ENCODE measurements at regions not wholly inside any gene's neighbourhood (a gene's known extent, or its start where the extent isn't known, plus 50 kb on each side); places are given as distances from the start of the nearest gene placed in this dataset.
"Not testable (repeated sequence)": the region's sequence is repeated elsewhere in the genome, so short reads cannot be mapped to it uniquely, and the experiment has no call there.

DNA sequence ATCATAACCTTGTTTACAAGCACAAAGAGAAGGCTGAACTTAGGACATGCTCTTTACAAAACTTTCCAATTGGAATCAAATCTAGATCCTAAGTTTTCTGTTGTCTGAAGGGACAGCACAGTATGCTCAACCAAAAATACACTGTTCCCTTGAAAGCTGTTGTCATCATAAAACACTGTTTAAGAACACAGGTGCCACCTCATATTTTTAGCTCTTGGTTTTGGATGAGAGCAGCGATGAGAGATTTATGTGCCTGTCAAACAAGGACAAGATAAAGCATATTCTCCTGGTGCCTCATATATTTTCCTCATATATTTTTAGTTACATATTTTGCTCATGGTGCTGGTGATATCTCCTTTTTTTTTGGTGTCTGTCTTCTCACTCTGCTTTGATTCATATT is 788.4 kb downstream of the AACS start:
- Histone ChIP-seq H3K36me3 (ENCODE audit: control insufficient read depth in 2 of 2, insufficient read depth in 2 of 2, low read length in 1 of 2) (no peaks in the 10 kb centered on the region), H3K4me3 (ENCODE audit: low read depth in 1 of 2, low read length in 2 of 2) (no peak overlapping the region), H3K27ac (ENCODE audit: low read depth in 2 of 2, low read length in 1 of 2) (no peak overlapping the region), H3K9me3 (ENCODE audit: control insufficient read depth in 2 of 2, insufficient read depth in 1 of 2, low read depth in 1 of 2, low read length in 1 of 2) (no peaks in the 10 kb centered on the region), H3K27me3 (ENCODE audit: control insufficient read depth in 1 of 2, insufficient read depth in 2 of 2, low read length in 2 of 2) (no peaks in the 10 kb centered on the region), H3K4me1 (ENCODE audit: control insufficient read depth in 2 of 2, insufficient read depth in 2 of 2, low read length in 1 of 2) (no peaks in the 10 kb centered on the region)
- 66 to 73% methylated on average over 1 of the region's 1 CpG for WGBS, 2 donors

DNA sequence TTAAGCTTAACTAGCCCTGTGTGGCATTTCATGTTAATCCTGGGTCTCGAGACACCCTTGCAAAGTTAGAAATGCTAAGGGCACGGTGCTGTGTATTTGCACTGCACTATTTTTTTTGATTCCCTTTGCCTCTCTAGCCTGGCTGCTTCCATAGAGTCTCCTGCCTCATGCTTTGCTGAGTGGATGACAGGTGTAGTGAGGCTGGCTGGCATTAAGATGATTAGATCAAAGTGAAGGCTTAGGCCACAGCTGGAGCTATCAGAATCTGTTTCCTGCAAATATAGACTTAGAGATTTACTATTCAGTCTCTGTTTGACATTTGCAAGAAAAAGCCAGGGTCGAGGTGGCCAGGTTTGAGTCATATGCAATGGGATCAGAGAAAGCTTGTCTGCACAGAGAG is 791.1 kb downstream of the AACS start:
- Histone ChIP-seq H3K4me1 (ENCODE audit: control insufficient read depth in 2 of 2, insufficient read depth in 2 of 2, low read length in 1 of 2) (no peaks in the 10 kb centered on the region), H3K27me3 (ENCODE audit: control insufficient read depth in 1 of 2, insufficient read depth in 2 of 2, low read length in 2 of 2) (no peaks in the 10 kb centered on the region), H3K4me3 (ENCODE audit: low read depth in 1 of 2, low read length in 2 of 2) (no peak overlapping the region), H3K9me3 (ENCODE audit: control insufficient read depth in 2 of 2, insufficient read depth in 1 of 2, low read depth in 1 of 2, low read length in 1 of 2) (no peaks in the 10 kb centered on the region), H3K36me3 (ENCODE audit: control insufficient read depth in 2 of 2, insufficient read depth in 2 of 2, low read length in 1 of 2) (no peaks in the 10 kb centered on the region), H3K27ac (ENCODE audit: low read depth in 2 of 2, low read length in 1 of 2) (no peak overlapping the region)
- WGBS, 2 donors: 46 to 53% methylated on average over 3 of the region's 3 CpGs

- Histone ChIP-seq H3K9me3 (ENCODE audit: control insufficient read depth in 2 of 2, insufficient read depth in 1 of 2, low read depth in 1 of 2, low read length in 1 of 2) (no peaks in the 10 kb centered on the region), H3K4me1 (ENCODE audit: control insufficient read depth in 2 of 2, insufficient read depth in 2 of 2, low read length in 1 of 2) (no peaks in the 10 kb centered on the region)
- WGBS, 2 donors: 65 to 66% methylated on average over 3 of the region's 3 CpGs
Observed at GRCh38 chr12:125856896-125857295, 791.7 kb downstream of the AACS start.

DNA sequence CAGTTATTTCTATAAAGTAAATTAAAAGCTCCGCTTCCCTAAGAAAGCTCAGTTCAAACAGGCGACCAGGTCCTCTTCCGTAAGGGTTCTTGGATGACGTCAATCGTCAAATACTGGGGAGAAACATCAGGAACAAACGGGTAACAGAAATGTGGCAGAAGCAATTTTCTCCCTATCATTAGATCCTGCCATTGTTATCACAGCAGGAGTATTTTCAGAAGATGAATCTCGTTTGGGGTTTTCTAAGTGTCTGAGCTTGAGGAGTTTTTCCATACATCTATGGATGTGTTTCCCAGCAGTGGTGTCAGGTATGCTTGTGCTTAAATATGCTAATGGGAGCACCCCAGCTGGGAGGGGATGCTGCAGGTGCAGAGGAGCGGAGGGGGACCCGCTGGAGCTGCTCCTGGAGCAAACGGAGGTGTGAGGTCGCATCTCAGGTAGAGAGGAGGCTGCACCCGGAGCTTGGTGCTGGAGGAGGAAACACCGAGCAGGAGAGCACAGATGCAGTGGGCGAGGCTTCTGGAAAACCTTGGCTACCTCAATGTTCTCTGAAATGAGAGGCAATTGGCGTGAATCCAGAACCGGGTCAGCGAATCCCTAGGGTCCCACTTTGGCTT is 795.5 kb downstream of the AACS start:
- Histone ChIP-seq H3K4me1 (ENCODE audit: control insufficient read depth in 2 of 2, insufficient read depth in 2 of 2, low read length in 1 of 2) (no peaks in the 10 kb centered on the region), H3K27me3 (ENCODE audit: control insufficient read depth in 1 of 2, insufficient read depth in 2 of 2, low read length in 2 of 2) (no peaks in the 10 kb centered on the region), H3K4me3 (ENCODE audit: low read depth in 1 of 2, low read length in 2 of 2) (no peak overlapping the region), H3K9me3 (ENCODE audit: control insufficient read depth in 2 of 2, insufficient read depth in 1 of 2, low read depth in 1 of 2, low read length in 1 of 2) (peaks cover 0 to 3% of the 10 kb centered on the region in 2 donors), H3K27ac (ENCODE audit: low read depth in 2 of 2, low read length in 1 of 2) (no peak overlapping the region), H3K36me3 (ENCODE audit: control insufficient read depth in 2 of 2, insufficient read depth in 2 of 2, low read length in 1 of 2) (no peaks in the 10 kb centered on the region)
- WGBS, 2 donors: 90 to 93% methylated on average over 16 to 17 of the region's 17 CpGs

More at GRCh38 chr12:125856896-125857295, 791.7 kb downstream of the AACS start:
- H3K27ac ChIP-seq (ENCODE audit: low read depth in 2 of 2, low read length in 1 of 2): no peak overlapping the region
- H3K4me3 ChIP-seq (ENCODE audit: low read depth in 1 of 2, low read length in 2 of 2): no peak overlapping the region
- H3K27me3 ChIP-seq (ENCODE audit: control insufficient read depth in 1 of 2, insufficient read depth in 2 of 2, low read length in 2 of 2): no peaks in the 10 kb centered on the region
- no peaks in the 10 kb centered on the region for H3K36me3 ChIP-seq (ENCODE audit: control insufficient read depth in 2 of 2, insufficient read depth in 2 of 2, low read length in 1 of 2)

GRCh38 chr12:125861299-125862281 is 796.4 kb downstream of the AACS start:
- no peak overlapping the region for H3K27ac ChIP-seq (ENCODE audit: low read depth in 2 of 2, low read length in 1 of 2)
- whole genome bisulfite sequencing, 2 donors: 35 to 43% methylated on average over 65 to 68 of the region's 68 CpGs
- peak overlapping the region in 1 of 2 donors; percentile 5 for H3K4me3 ChIP-seq (ENCODE audit: low read depth in 1 of 2, low read length in 2 of 2)

GRCh38 chr12:125865236-125865635 is 800.0 kb downstream of the AACS start:
- H3K4me1 ChIP-seq (ENCODE audit: control insufficient read depth in 2 of 2, insufficient read depth in 2 of 2, low read length in 1 of 2); H3K27me3 ChIP-seq (ENCODE audit: control insufficient read depth in 1 of 2, insufficient read depth in 2 of 2, low read length in 2 of 2); H3K27ac ChIP-seq (ENCODE audit: low read depth in 2 of 2, low read length in 1 of 2); H3K9me3 ChIP-seq (ENCODE audit: control insufficient read depth in 2 of 2, insufficient read depth in 1 of 2, low read depth in 1 of 2, low read length in 1 of 2); H3K36me3 ChIP-seq (ENCODE audit: control insufficient read depth in 2 of 2, insufficient read depth in 2 of 2, low read length in 1 of 2); H3K4me3 ChIP-seq (ENCODE audit: low read depth in 1 of 2, low read length in 2 of 2): not testable (repeated sequence)
- 82 to 84% methylated on average over 6 of the region's 6 CpGs for WGBS, 2 donors

More at GRCh38 chr12:125861299-125862281, 796.4 kb downstream of the AACS start:
- Histone ChIP-seq H3K27me3 (ENCODE audit: control insufficient read depth in 1 of 2, insufficient read depth in 2 of 2, low read length in 2 of 2) (no peaks in the 10 kb centered on the region), H3K36me3 (ENCODE audit: control insufficient read depth in 2 of 2, insufficient read depth in 2 of 2, low read length in 1 of 2) (no peaks in the 10 kb centered on the region), H3K9me3 (ENCODE audit: control insufficient read depth in 2 of 2, insufficient read depth in 1 of 2, low read depth in 1 of 2, low read length in 1 of 2) (peaks cover 0 to 3% of the 10 kb centered on the region in 2 donors), H3K4me1 (ENCODE audit: control insufficient read depth in 2 of 2, insufficient read depth in 2 of 2, low read length in 1 of 2) (no peaks in the 10 kb centered on the region)

DNA sequence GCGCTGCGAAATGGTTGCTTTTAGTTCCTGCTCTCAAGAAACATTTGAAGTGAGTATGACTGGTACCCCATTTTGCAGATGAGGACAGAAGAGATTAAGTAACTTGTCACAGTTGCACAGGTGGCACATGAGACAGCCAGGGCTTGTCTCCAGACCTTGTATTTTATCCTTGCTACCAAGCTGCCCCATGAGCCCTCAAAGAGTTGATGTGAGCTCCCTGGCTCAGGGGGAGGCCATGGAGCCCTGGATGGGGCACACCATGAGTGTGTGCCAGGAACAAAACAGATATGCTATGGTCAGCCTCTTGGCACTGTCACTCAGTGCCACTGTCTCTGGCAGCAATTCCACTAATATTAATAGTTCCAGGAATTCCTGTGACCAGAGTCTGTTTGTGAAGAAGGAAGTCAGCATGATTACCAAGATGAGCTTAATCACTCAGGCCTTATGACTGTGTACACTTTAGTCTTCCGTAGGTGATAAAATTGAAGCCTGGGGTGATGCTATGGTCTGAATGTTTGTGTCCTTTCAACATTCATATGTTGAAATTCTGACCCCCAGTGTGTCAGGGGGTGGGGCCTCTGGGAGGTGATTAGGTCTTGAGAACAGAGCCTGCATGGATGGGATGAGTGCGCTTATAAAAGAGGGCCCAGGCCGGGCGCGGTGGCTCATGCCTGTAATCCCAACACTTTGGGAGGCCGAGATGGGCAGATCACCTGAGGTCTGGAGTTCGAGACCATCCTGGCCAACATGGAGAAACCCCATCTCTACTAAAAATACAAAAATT is 806.8 kb downstream of the AACS start:
- H3K36me3 ChIP-seq (ENCODE audit: control insufficient read depth in 2 of 2, insufficient read depth in 2 of 2, low read length in 1 of 2): no peaks in the 10 kb centered on the region
- 94% methylated on average over 9 of the region's 9 CpGs for WGBS, 2 donors
- H3K4me1 ChIP-seq (ENCODE audit: control insufficient read depth in 2 of 2, insufficient read depth in 2 of 2, low read length in 1 of 2): no peaks in the 10 kb centered on the region
- H3K4me3 ChIP-seq (ENCODE audit: low read depth in 1 of 2, low read length in 2 of 2): no peak overlapping the region
- H3K27me3 ChIP-seq (ENCODE audit: control insufficient read depth in 1 of 2, insufficient read depth in 2 of 2, low read length in 2 of 2): no peaks in the 10 kb centered on the region
- no peaks in the 10 kb centered on the region for H3K9me3 ChIP-seq (ENCODE audit: control insufficient read depth in 2 of 2, insufficient read depth in 1 of 2, low read depth in 1 of 2, low read length in 1 of 2)
- H3K27ac ChIP-seq (ENCODE audit: low read depth in 2 of 2, low read length in 1 of 2): no peak overlapping the region

GRCh38 chr12:125873016-125873415 is 807.8 kb downstream of the AACS start:
- WGBS, 2 donors: 65 to 69% methylated on average over 5 of the region's 5 CpGs
- H3K27ac ChIP-seq (ENCODE audit: low read depth in 2 of 2, low read length in 1 of 2): no peak overlapping the region

GRCh38 chr12:125878483-125878882 is 813.2 kb downstream of the AACS start:
- 30 to 35% methylated on average over 4 of the region's 4 CpGs for WGBS, 2 donors
- H3K9me3 ChIP-seq (ENCODE audit: control insufficient read depth in 2 of 2, insufficient read depth in 1 of 2, low read depth in 1 of 2, low read length in 1 of 2): no peaks in the 10 kb centered on the region

More at GRCh38 chr12:125873016-125873415, 807.8 kb downstream of the AACS start:
- Histone ChIP-seq H3K4me3 (ENCODE audit: low read depth in 1 of 2, low read length in 2 of 2) (no peak overlapping the region), H3K9me3 (ENCODE audit: control insufficient read depth in 2 of 2, insufficient read depth in 1 of 2, low read depth in 1 of 2, low read length in 1 of 2) (no peaks in the 10 kb centered on the region), H3K36me3 (ENCODE audit: control insufficient read depth in 2 of 2, insufficient read depth in 2 of 2, low read length in 1 of 2) (no peaks in the 10 kb centered on the region), H3K27me3 (ENCODE audit: control insufficient read depth in 1 of 2, insufficient read depth in 2 of 2, low read length in 2 of 2) (no peaks in the 10 kb centered on the region), H3K4me1 (ENCODE audit: control insufficient read depth in 2 of 2, insufficient read depth in 2 of 2, low read length in 1 of 2) (no peaks in the 10 kb centered on the region)

More at GRCh38 chr12:125878483-125878882, 813.2 kb downstream of the AACS start:
- Histone ChIP-seq H3K27ac (ENCODE audit: low read depth in 2 of 2, low read length in 1 of 2) (no peak overlapping the region), H3K4me1 (ENCODE audit: control insufficient read depth in 2 of 2, insufficient read depth in 2 of 2, low read length in 1 of 2) (no peaks in the 10 kb centered on the region), H3K4me3 (ENCODE audit: low read depth in 1 of 2, low read length in 2 of 2) (no peak overlapping the region), H3K27me3 (ENCODE audit: control insufficient read depth in 1 of 2, insufficient read depth in 2 of 2, low read length in 2 of 2) (no peaks in the 10 kb centered on the region), H3K36me3 (ENCODE audit: control insufficient read depth in 2 of 2, insufficient read depth in 2 of 2, low read length in 1 of 2) (no peaks in the 10 kb centered on the region)
